Stomach (tissue), 4 donors: ENCODE measurements at regions not wholly inside any gene's neighbourhood (a gene's known extent, or its start where the extent isn't known, plus 50 kb on each side); places are given as distances from the start of the nearest gene placed in this dataset.

Experiments used
- POLR2A ChIP-seq, 4 donors: fragments of 450-650 bp; IDR thresholded peaks; one replicate each; pipeline ENCODE4 v1.6.1; 2016; ENCODE audit warnings: antibody characterized with exemption in 4 of 4, control low read depth in 2 of 4, mild to moderate bottlenecking in 1 of 4, moderate library complexity in 1 of 4
- TF ChIP-seq, protein P1 (sequence below), 7 experiments: fragments of 450-650 bp in 4 of 7; fragments of 200-600 bp in 3 of 7; sonication (generic) in 3 of 7; IDR thresholded peaks; one replicate each; pipeline ENCODE4 v1.5.1; 2016 to 2019; ENCODE audit warnings: antibody characterized with exemption in 7 of 7, control low read depth in 2 of 7, mild to moderate bottlenecking in 1 of 7

DNA sequence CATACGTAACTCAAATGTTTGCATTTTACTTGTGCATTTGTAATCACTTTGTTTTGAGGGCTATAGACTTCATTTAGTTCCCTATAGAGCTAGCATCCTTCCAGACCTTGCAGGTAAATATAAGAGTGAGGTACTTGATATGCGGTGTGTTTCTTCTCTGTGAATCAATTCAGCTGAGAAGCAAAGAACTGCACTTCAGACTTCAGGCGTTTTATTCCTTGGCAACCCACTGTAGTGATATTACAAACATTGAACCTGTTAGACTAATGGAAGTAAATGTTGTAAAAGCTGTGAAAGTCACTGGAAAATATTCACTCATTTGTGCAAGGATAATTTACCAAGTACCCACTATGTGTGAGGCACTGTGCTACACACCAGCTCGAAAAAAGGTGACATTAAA, 94.1 kb upstream of the CHL1 start:
- TF ChIP-seq POLR2A (IDR thresholded peaks at IDR 0.05) = no peak
- TF ChIP-seq, protein P1, sequence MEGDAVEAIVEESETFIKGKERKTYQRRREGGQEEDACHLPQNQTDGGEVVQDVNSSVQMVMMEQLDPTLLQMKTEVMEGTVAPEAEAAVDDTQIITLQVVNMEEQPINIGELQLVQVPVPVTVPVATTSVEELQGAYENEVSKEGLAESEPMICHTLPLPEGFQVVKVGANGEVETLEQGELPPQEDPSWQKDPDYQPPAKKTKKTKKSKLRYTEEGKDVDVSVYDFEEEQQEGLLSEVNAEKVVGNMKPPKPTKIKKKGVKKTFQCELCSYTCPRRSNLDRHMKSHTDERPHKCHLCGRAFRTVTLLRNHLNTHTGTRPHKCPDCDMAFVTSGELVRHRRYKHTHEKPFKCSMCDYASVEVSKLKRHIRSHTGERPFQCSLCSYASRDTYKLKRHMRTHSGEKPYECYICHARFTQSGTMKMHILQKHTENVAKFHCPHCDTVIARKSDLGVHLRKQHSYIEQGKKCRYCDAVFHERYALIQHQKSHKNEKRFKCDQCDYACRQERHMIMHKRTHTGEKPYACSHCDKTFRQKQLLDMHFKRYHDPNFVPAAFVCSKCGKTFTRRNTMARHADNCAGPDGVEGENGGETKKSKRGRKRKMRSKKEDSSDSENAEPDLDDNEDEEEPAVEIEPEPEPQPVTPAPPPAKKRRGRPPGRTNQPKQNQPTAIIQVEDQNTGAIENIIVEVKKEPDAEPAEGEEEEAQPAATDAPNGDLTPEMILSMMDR (IDR thresholded peaks at IDR 0.05) = no peak
